Transverse colon (tissue), 4 donors: ENCODE measurements at regions not wholly inside any gene's neighbourhood (a gene's known extent, or its start where the extent isn't known, plus 50 kb on each side); places are given as distances from the start of the nearest gene placed in this dataset.

Experiments used
- POLR2A ChIP-seq: fragments of 450-650 bp; IDR thresholded peaks from one replicate; pipeline ENCODE4 v1.6.1; 2016; ENCODE audit warnings: antibody characterized with exemption, mild to moderate bottlenecking, moderate library complexity
- POLR2AphosphoS5 ChIP-seq, 3 donors: sonication (generic); formaldehyde crosslinking; IDR thresholded peaks; one replicate each; pipeline ENCODE4 v1.6.1; 2016; ENCODE audit warnings: antibody characterized with exemption in 3 of 3
- TF ChIP-seq, protein P1 (sequence below), 5 experiments: fragments of 200-600 bp in 3 of 5; fragments of 450-650 bp in 2 of 5; sonication (generic) in 3 of 5; IDR thresholded peaks; 1 replicate in 2 of 5; 2 replicates in 3 of 5; pipeline ENCODE4 v1.5.1; 2016 to 2017; ENCODE audit warnings: antibody characterized with exemption in 5 of 5, inconsistent platforms in 3 of 5, mild to moderate bottlenecking in 2 of 5, moderate library complexity in 1 of 5

DNA sequence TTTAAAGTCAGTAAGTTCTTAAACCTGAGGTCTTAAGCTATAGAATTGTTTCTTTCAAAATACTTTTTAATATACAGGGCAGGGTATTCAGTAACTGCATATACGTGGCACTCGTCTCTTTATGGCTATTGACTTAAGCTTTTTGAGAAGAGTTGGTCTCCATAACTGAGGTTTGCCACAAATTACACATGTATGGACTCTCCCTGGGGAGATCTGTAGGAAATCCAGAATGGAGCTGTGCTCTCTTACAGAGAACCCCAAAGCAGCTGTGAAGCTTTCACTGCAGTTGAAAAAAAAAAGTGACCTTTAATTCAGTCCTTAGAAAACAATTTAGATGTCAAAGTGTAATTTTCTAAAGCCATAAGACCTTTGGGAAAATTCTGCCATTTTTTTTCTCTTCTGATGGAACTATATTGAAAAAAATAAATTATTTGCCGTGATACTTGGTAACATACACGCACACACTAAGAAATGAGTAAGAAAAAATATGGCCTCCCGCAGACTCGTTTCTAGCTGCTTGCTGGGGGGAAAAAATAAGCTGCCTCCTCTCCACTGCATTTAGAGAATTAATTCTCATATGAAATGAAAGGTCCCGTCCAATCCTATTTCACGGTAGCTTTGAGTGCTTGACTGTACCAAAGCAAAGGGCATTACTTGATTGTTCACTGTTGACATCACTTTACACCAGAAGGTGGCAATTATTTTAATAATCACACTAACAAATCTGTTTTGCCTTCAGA lies 159.4 kb upstream of the TENM3 start:
- TF ChIP-seq, protein P1, sequence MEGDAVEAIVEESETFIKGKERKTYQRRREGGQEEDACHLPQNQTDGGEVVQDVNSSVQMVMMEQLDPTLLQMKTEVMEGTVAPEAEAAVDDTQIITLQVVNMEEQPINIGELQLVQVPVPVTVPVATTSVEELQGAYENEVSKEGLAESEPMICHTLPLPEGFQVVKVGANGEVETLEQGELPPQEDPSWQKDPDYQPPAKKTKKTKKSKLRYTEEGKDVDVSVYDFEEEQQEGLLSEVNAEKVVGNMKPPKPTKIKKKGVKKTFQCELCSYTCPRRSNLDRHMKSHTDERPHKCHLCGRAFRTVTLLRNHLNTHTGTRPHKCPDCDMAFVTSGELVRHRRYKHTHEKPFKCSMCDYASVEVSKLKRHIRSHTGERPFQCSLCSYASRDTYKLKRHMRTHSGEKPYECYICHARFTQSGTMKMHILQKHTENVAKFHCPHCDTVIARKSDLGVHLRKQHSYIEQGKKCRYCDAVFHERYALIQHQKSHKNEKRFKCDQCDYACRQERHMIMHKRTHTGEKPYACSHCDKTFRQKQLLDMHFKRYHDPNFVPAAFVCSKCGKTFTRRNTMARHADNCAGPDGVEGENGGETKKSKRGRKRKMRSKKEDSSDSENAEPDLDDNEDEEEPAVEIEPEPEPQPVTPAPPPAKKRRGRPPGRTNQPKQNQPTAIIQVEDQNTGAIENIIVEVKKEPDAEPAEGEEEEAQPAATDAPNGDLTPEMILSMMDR (IDR thresholded peaks at IDR 0.05), result no peak
- TF ChIP-seq POLR2A (no peak), POLR2AphosphoS5 (IDR thresholded peaks at IDR 0.05) (no peak)
